Vagina (tissue), 2 donors: ENCODE measurements at regions not wholly inside any gene's neighbourhood (a gene's known extent, or its start where the extent isn't known, plus 50 kb on each side); places are given as distances from the start of the nearest gene placed in this dataset.

Experiments
- DNase-seq, 2 donors: peaks; one replicate each; pipeline ENCODE4 v3.0.0-alpha.2; 2017; ENCODE audit errors: extremely low spot score in 2 of 2
- H3K27ac ChIP-seq: fragments of 200-600 bp; sonication (generic); one replicate; pipeline ENCODE4 v1.5.1; 2019
- H3K27me3 ChIP-seq: fragments of 200-600 bp; sonication (generic); one replicate; pipeline ENCODE4 v1.5.1; 2019
- H3K36me3 ChIP-seq, 2 donors: fragments of 200-600 bp; sonication (generic); one replicate each; pipeline ENCODE4 v1.5.1; 2017 to 2019
- H3K4me1 ChIP-seq: fragments of 200-600 bp; sonication (generic); one replicate; pipeline ENCODE4 v1.5.1; 2019
- H3K4me3 ChIP-seq, 2 donors: fragments of 200-600 bp; sonication (generic); 1 replicate in 1 of 2; 2 replicates in 1 of 2; pipeline ENCODE4 v1.5.1; 2016 to 2019
- H3K9me3 ChIP-seq: fragments of 200-600 bp; sonication (generic); one replicate; pipeline ENCODE4 v1.5.1; 2019
- POLR2A ChIP-seq, 2 donors: fragments of 450-650 bp; IDR thresholded peaks; one replicate each; pipeline ENCODE4 v1.6.1; 2017; ENCODE audit warnings: antibody characterized with exemption in 2 of 2, mild to moderate bottlenecking in 2 of 2, moderate library complexity in 2 of 2
- POLR2AphosphoS5 ChIP-seq, 2 donors: sonication (generic); formaldehyde crosslinking; IDR thresholded peaks; one replicate each; pipeline ENCODE4 v1.9.0; 2017; ENCODE audit warnings: antibody characterized with exemption in 2 of 2, mild to moderate bottlenecking in 2 of 2, low read depth in 1 of 2; ENCODE audit not compliant: insufficient read depth in 1 of 2
- intact Hi-C: fragments of 100-400 bp; cut with DNase I; formaldehyde crosslinking; loops from one replicate; pipeline ENCODE4 v1.15.1; 2023
- TF ChIP-seq, protein P1 (sequence below), 3 experiments: fragments of 450-650 bp in 2 of 3; fragments of 200-600 bp in 1 of 3; sonication (generic) in 1 of 3; IDR thresholded peaks; one replicate each; pipeline ENCODE4 v1.5.1; 2017 to 2019; ENCODE audit warnings: antibody characterized with exemption in 3 of 3, mild to moderate bottlenecking in 2 of 3, moderate library complexity in 2 of 3

DNA sequence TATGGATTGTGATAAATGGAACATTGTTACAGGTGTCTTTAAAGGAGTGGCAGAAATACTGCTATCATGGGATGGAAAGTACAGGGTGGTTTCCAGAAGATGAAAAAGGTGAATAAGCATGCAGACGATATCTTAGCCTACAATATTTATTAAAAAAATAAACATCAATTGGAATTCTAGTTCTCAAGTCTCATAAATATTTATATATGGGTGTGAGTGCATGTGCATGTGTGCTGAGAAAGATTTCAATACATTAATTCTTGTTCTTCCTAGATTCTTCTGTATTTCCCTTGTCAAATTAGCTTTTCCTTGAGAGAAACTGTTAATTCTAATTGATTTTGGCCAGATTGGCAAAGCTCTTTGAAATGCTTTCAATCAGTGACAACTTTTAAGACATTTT lies 618.2 kb downstream of the METTL15 start:
- TF ChIP-seq, protein P1, sequence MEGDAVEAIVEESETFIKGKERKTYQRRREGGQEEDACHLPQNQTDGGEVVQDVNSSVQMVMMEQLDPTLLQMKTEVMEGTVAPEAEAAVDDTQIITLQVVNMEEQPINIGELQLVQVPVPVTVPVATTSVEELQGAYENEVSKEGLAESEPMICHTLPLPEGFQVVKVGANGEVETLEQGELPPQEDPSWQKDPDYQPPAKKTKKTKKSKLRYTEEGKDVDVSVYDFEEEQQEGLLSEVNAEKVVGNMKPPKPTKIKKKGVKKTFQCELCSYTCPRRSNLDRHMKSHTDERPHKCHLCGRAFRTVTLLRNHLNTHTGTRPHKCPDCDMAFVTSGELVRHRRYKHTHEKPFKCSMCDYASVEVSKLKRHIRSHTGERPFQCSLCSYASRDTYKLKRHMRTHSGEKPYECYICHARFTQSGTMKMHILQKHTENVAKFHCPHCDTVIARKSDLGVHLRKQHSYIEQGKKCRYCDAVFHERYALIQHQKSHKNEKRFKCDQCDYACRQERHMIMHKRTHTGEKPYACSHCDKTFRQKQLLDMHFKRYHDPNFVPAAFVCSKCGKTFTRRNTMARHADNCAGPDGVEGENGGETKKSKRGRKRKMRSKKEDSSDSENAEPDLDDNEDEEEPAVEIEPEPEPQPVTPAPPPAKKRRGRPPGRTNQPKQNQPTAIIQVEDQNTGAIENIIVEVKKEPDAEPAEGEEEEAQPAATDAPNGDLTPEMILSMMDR (IDR thresholded peaks at IDR 0.05): no peak
- TF ChIP-seq POLR2A (IDR thresholded peaks at IDR 0.05) (no peak), POLR2AphosphoS5 (IDR thresholded peaks at IDR 0.05; ENCODE audit: insufficient read depth in 1 of 2, low read depth in 1 of 2) (no peak)
- Histone ChIP-seq H3K9me3 (no peaks in the 10 kb centered on the region), H3K4me3 (no peak overlapping the region), H3K27me3 (no peaks in the 10 kb centered on the region), H3K27ac (no peak overlapping the region), H3K36me3 (no peaks in the 10 kb centered on the region), H3K4me1 (no peaks in the 10 kb centered on the region)
- DNase-seq: no peak
- intact Hi-C loops: no loop called here

DNA sequence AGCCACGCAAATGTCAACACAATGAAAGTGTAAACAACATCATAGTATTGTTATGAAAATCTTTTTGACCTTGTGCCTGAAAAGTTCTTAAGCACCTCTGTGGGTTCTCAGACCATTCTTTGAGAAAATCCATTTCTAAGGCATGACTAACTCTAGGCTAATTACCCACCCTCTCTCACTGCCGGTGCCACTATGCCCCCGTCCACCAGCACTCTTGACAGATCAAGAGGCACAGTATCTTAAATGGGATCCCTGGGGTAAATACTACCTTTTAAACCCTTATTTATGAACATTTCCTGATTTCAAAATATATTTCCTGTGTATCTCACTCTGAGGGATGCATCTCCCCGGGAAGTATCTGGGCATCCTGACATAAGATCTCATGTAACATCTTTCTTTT lies 607.5 kb downstream of the METTL15 start:
- Histone ChIP-seq H3K9me3 (no peaks in the 10 kb centered on the region), H3K27me3 (no peaks in the 10 kb centered on the region), H3K36me3 (no peaks in the 10 kb centered on the region), H3K4me1 (no peaks in the 10 kb centered on the region), H3K27ac (no peak overlapping the region), H3K4me3 (no peak overlapping the region)
- no peak for DNase-seq
- no peak for TF ChIP-seq POLR2A (IDR thresholded peaks at IDR 0.05)
- TF ChIP-seq, protein P1 (IDR thresholded peaks at IDR 0.05): no peak
- TF ChIP-seq POLR2AphosphoS5 (IDR thresholded peaks at IDR 0.05; ENCODE audit: insufficient read depth in 1 of 2, low read depth in 1 of 2): no peak
- intact Hi-C loops: no loop called here

DNA sequence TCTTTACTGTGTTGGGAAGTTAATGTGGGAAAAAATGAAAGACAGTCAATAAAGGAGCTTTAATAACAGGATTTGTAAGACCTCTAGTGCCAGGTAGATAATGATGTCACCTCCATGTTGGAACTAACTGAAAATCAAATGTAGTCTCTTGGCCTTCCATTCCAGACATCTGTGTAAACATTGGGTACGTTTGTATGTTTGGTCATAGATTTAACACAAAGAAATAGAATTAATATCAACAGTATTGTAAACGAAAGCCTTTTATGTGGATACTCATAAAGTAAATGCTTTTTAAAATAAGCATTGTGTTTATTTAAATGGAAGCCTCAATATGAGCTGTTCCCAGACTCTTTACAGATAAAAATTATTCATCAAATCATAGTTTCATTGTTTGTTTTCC lies 605.7 kb downstream of the METTL15 start:
- H3K4me3 ChIP-seq: no peak overlapping the region
- intact Hi-C loops: no loop called here

DNA sequence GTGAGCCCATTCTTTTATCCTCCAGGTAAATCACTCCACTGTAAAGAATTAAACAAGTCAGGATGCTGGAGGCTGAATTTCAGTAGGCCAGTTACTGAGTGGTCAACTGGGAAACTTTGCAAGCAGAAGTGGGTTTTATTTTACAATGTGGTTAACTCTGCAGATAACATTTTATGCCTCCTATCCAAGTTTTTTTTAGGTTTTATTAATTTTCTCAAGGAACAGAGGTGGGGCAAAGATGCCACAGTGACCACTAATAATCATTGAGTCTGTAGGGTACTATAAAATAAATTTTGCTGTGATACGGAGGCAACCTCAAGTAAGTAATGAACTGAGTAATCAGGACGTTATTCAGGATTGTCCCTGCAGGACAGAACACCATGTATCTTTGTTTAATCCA lies 599.9 kb downstream of the METTL15 start:
- H3K36me3 ChIP-seq: no peaks in the 10 kb centered on the region
- TF ChIP-seq, protein P1 (IDR thresholded peaks at IDR 0.05): no peak
- TF ChIP-seq POLR2A (IDR thresholded peaks at IDR 0.05) (no peak), POLR2AphosphoS5 (IDR thresholded peaks at IDR 0.05; ENCODE audit: insufficient read depth in 1 of 2, low read depth in 1 of 2) (no peak)
- H3K9me3 ChIP-seq: no peaks in the 10 kb centered on the region
- no peaks in the 10 kb centered on the region for H3K4me1 ChIP-seq
- H3K4me3 ChIP-seq: no peak overlapping the region
- intact Hi-C loops: no loop called here
- H3K27ac ChIP-seq: no peak overlapping the region
- no peaks in the 10 kb centered on the region for H3K27me3 ChIP-seq
- DNase-seq: no peak

More for the DNA sequence above, 605.7 kb downstream of the METTL15 start:
- Histone ChIP-seq H3K27me3 (no peaks in the 10 kb centered on the region), H3K4me1 (no peaks in the 10 kb centered on the region), H3K27ac (no peak overlapping the region), H3K36me3 (no peaks in the 10 kb centered on the region), H3K9me3 (no peaks in the 10 kb centered on the region)
- TF ChIP-seq, protein P1 (IDR thresholded peaks at IDR 0.05): no peak
- TF ChIP-seq POLR2A (IDR thresholded peaks at IDR 0.05): no peak
- no peak for TF ChIP-seq POLR2AphosphoS5 (IDR thresholded peaks at IDR 0.05; ENCODE audit: insufficient read depth in 1 of 2, low read depth in 1 of 2)
- DNase-seq: no peak

DNA sequence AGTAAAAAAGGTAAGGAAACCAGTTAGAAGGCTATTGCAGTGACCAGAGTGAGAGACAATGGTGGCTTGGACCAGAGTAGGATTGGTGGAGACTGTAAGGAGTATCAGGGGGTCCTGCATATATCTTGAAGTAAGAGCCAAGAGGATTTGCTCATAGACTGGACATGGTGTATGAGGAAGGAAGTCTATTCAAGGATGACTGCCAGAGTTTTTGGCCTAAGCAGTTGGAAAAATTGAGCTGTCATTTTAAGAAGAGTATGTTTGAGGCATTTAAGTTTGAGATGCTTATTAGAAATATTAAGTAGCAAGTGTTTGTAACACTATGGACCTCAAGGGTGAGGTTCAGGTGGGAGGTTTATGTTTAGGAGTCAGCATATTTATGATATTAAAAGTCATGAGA lies 596.6 kb downstream of the METTL15 start:
- no peak overlapping the region for H3K27ac ChIP-seq

More for the DNA sequence above, 596.6 kb downstream of the METTL15 start:
- Histone ChIP-seq H3K9me3 (no peaks in the 10 kb centered on the region), H3K4me1 (no peaks in the 10 kb centered on the region), H3K36me3 (no peaks in the 10 kb centered on the region), H3K4me3 (no peak overlapping the region), H3K27me3 (no peaks in the 10 kb centered on the region)
- DNase-seq: no peak
- intact Hi-C loops: no loop called here
- TF ChIP-seq POLR2AphosphoS5 (IDR thresholded peaks at IDR 0.05; ENCODE audit: insufficient read depth in 1 of 2, low read depth in 1 of 2) (no peak), POLR2A (IDR thresholded peaks at IDR 0.05) (no peak)
- TF ChIP-seq, protein P1 (IDR thresholded peaks at IDR 0.05): no peak
